Ishikawa (cell line): ENCODE measurements at regions not wholly inside any gene's neighbourhood (a gene's known extent, or its start where the extent isn't known, plus 50 kb on each side); places are given as distances from the start of the nearest gene placed in this dataset.

Experiments
- CEBPB ChIP-seq: IDR thresholded peaks from 2 replicates; pipeline ENCODE4 v1.6.1; 2012
- CREB1 ChIP-seq: IDR thresholded peaks from 2 replicates; pipeline ENCODE4 v1.6.1; 2012; ENCODE audit warnings: low read depth
- EGR1 ChIP-seq: IDR thresholded peaks from 2 replicates; pipeline ENCODE4 v1.6.1; 2012
- EP300 ChIP-seq: IDR thresholded peaks from 2 replicates; pipeline ENCODE4 v1.6.1; 2012; ENCODE audit warnings: borderline replicate concordance
- FOXM1 ChIP-seq: IDR thresholded peaks from 2 replicates; pipeline ENCODE4 v1.6.1; 2012; ENCODE audit warnings: low read depth, borderline replicate concordance
- MAX ChIP-seq: IDR thresholded peaks from 2 replicates; pipeline ENCODE4 v1.6.1; 2012
- NFIC ChIP-seq: IDR thresholded peaks from 2 replicates; pipeline ENCODE4 v1.6.1; 2012
- RAD21 ChIP-seq: IDR thresholded peaks from 2 replicates; pipeline ENCODE4 v1.6.1; 2012; ENCODE audit warnings: low read depth
- REST ChIP-seq: IDR thresholded peaks from 2 replicates; pipeline ENCODE4 v1.6.1; 2012; ENCODE audit warnings: low read depth, mild to moderate bottlenecking
- TAF1 ChIP-seq: IDR thresholded peaks from 2 replicates; pipeline ENCODE4 v1.6.1; 2012; ENCODE audit warnings: low read depth, mild to moderate bottlenecking
- TCF12 ChIP-seq: IDR thresholded peaks from 2 replicates; pipeline ENCODE4 v1.6.1; 2012; ENCODE audit warnings: low read depth
- TEAD4 ChIP-seq: IDR thresholded peaks from 2 replicates; pipeline ENCODE4 v1.6.1; 2012
- USF1 ChIP-seq: IDR thresholded peaks from 2 replicates; pipeline ENCODE4 v1.6.1; 2012
- YY1 ChIP-seq: IDR thresholded peaks from 2 replicates; pipeline ENCODE4 v1.6.1; 2012; ENCODE audit warnings: low read depth
- ZBTB7A ChIP-seq: IDR thresholded peaks from 2 replicates; pipeline ENCODE4 v1.6.1; 2012; ENCODE audit warnings: low read depth

- TF ChIP-seq MAX (no peak), ZBTB7A (no peak), CEBPB (no peak), TCF12 (no peak), YY1 (no peak), TAF1 (no peak), RAD21 (no peak)
Measured at GRCh38 chr4:100722133-100722532, 204.3 kb upstream of the EMCN start.

GRCh38 chr4:100721490-100721889, 203.7 kb upstream of the EMCN start:
- no peak for TF ChIP-seq NFIC
- no peak for TF ChIP-seq CREB1
- no peak for TF ChIP-seq TCF12
- TF ChIP-seq FOXM1: no peak
- TF ChIP-seq YY1: no peak
- no peak for TF ChIP-seq MAX
- no peak for TF ChIP-seq TEAD4
- TF ChIP-seq EGR1: no peak
- no peak for TF ChIP-seq REST

GRCh38 chr4:100721077-100721476, 203.3 kb upstream of the EMCN start:
- TF ChIP-seq CREB1: no peak
- no peak for TF ChIP-seq TCF12
- TF ChIP-seq TEAD4: no peak
- no peak for TF ChIP-seq EGR1
- no peak for TF ChIP-seq CEBPB
- no peak for TF ChIP-seq REST
- no peak for TF ChIP-seq ZBTB7A
- no peak for TF ChIP-seq NFIC
- TF ChIP-seq YY1: no peak
- TF ChIP-seq MAX: no peak

- TF ChIP-seq EP300: no peak
- TF ChIP-seq ZBTB7A: no peak
- no peak for TF ChIP-seq NFIC
- no peak for TF ChIP-seq TEAD4
- TF ChIP-seq CEBPB: no peak
- no peak for TF ChIP-seq EGR1
- no peak for TF ChIP-seq TAF1
- TF ChIP-seq YY1: no peak
- no peak for TF ChIP-seq CREB1
- TF ChIP-seq FOXM1: no peak
- TF ChIP-seq TCF12: no peak
- TF ChIP-seq RAD21: no peak
- TF ChIP-seq USF1: no peak
- no peak for TF ChIP-seq MAX
- no peak for TF ChIP-seq REST
Measured at GRCh38 chr4:100716416-100716815, 198.6 kb upstream of the EMCN start.

- TF ChIP-seq TAF1: no peak
- TF ChIP-seq EGR1: no peak
Measured at GRCh38 chr4:100708776-100709175, 191.0 kb upstream of the EMCN start.

- TF ChIP-seq CREB1 (no peak), FOXM1 (no peak), TEAD4 (no peak), CEBPB (no peak), YY1 (no peak), USF1 (no peak), EP300 (no peak), ZBTB7A (no peak), EGR1 (no peak)
Measured at GRCh38 chr4:100707786-100708185, 190.0 kb upstream of the EMCN start.
